Activated T-cell treated with anti-CD3 and anti-CD28 coated beads for 48 hours (primary cell): ENCODE measurements at regions not wholly inside any gene's neighbourhood (a gene's known extent, or its start where the extent isn't known, plus 50 kb on each side); places are given as distances from the start of the nearest gene placed in this dataset.
"Not testable (repeated sequence)": the region's sequence is repeated elsewhere in the genome, so short reads cannot be mapped to it uniquely, and the experiment has no call there.

Experiments used
- DNase-seq: peaks from one replicate; pipeline ENCODE4 v3.0.0-alpha.2; 2020; ENCODE audit warnings: low read depth

DNA sequence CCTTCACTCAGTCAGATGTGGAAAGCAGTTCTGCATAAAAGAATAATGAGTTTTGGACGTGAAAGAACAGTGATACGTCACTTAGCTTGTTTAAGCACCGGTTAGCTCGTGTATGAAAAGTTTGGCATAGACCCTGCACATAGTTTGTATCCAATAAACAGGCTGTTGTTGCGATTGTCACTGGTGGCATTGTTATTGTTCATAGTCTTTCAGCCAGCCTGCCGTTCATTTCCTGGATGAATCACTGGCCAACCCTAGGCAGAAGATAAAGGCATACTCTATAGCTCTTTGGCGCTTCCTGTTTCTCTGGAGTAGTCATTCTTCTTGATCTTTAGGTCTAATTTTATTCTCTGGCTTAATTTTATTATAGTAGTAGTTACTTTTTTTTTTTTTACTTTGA lies 57.8 kb upstream of the ANKRD30A start:
- DNase-seq: no peak

DNA sequence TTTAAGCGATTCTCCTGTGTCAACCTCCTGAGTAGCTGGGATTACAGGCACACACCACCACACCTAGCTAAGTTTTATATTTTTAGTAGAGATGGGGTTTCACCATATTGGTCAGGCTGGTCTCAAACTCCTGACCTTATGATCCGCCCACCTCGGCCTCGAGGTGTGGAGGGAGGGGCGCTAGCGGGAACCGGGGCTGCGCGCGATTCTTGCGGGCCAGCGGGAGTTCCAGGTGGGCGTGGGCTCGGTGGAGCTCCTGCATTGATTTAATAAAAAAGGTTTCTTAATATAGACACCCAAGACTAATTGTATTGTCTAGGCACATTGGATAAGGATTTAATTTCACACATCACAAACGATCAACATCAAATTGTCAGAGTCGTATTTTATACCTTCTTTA lies 63.1 kb upstream of the ANKRD30A start:
- not testable (repeated sequence) for DNase-seq

DNA sequence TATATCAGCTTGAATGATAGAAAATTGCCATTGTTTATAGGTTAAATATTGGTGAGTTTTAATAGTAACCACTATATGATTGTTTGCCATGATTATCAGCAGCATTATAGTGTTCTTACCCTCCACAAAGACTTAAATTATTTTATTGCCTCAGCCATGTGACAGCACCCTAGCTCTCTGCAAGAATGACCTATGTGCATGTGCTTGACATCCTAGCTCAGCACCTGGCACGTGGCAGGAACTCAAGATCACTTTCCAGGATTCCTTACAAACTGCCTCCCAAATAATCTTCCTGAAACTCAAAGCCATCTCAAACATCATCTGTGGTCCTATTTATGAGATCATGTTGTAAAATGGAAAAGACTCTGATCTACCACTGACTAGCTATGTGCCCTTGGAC lies 68.1 kb upstream of the ANKRD30A start:
- DNase-seq: no peak

DNA sequence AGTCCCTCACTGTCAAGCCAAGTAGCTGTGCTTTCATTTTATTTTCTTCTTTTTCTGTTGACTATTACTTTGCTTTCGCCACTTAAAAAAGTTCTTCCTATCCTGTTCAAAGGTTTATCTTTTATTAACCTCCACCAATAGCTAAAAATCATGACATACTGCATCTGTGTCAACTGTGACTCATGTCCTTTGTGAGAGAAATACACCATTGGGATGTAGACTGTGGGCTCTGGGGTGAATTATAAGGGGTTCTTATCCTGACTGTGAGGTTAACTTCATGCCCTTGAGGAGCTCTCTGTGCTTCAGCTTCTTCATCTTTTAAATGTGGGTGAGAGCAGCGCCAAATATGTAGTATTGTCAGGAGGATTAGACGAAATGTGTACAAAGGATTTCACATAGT lies 71.9 kb upstream of the ANKRD30A start:
- DNase-seq: no peak

DNA sequence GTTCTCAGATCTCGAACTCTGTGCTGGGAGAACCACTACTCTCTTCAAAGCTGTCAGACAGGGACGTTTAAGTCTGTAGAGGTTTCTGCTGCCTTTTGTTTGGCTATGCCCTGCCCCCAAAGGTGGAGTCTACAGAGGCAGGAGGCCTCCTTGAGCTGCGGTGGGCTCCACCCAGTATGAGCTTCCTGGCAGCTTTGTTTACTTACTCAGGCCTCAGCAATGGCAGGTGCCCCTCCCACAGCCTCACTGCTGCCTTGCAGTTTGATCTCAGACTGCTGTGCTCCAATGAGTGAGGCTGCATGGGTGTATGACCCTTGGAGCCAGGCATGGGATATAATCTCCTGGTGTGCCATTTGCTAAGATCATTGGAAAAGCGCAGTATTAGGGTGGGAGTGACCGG lies 75.4 kb upstream of the ANKRD30A start:
- not testable (repeated sequence) for DNase-seq

DNA sequence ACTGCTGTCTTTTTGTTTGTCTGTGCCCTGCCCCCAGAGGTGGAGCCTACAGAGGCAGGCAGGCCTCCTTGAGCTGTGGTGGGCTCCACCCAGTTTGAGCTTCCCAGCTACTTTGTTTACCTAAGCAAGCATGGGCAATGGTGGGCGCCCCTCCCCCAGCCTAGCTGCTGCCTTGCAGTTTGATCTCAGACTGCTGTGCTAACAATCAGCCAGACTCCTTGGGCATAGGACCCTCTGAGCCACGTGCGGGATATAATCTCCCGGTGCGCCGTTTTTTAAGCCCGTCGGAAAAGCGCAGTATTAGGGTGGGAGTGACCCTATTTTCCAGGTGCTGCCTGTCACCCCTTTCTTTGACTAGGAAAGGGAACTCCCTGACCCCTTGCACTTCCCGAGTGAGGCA lies 81.1 kb upstream of the ANKRD30A start:
- DNase-seq: not testable (repeated sequence)

DNA sequence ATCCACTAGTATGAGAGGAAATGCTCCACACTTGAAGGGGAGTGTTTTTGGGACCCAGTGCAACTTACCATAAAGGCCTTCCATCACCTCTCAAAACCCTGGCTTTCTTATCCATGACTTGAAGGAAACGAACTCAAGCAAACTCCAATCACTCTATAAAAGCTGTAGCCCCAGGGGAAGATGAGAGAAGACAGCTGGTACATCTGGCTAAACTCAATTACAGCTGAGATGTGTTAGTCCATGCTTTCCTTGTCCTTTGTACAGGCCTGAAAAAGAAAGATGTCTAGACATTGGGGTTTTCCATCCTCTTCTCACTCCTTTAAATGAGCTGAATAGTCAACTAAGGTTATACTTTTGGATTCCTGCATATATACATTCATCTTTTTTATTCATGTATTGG lies 89.5 kb upstream of the ANKRD30A start:
- no peak for DNase-seq

DNA sequence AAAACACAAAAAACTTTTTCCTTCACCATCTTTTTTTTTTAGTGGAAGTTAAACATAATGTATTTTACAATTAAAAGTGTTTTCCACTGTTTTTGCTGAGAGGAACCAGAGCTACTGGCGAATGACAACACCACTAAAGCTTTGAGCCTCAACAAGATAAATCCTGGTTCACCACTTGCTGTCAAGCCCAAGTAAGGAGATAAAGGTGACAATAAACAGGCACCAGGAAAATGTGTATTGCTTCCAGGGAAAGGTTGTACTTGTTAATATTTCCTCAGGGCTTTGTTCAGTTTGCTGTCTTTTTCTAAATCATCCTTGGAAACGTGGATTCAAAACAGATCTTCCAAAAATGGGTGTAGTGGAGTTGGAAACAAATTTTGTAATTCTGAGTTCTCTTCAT lies 109.9 kb upstream of the ANKRD30A start:
- DNase-seq: no peak

DNA sequence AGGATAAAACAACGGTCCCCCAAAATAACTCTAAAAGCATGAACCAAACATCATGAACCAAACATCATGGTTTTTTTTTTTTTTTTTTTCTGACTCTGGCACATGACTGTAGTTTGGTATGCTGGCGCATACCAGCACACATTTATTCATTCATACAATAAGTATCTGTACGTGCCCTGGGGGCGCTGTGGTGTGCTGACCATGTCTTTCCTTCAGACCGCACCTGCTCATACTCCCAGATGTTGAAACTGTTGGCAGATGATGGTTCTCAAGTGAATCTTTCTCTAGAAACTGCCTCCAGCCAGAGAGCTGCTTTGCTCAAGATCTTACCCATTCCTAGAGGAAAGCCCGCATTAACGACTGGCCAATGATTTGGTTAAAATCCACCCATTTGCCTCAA lies 114.7 kb upstream of the ANKRD30A start:
- no peak for DNase-seq

DNA sequence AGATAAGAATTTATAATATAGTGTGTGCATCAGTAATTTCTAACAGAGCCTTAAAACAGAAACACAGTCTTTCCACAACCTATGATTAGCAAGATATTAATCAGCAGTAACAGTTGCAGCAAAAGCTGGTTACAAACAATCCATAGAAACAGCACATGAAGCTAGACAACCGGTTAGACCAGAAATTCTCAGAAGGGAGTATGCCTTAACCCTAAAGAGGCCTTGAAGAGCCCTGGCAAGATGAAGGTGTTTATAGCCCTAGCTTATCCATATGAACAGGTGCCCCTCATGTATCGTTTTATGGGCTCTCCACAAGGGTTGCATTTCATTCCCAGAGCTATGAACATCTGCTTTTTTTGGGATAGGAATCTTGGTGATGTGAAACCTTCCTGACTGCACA lies 117.1 kb upstream of the ANKRD30A start:
- not testable (repeated sequence) for DNase-seq

DNA sequence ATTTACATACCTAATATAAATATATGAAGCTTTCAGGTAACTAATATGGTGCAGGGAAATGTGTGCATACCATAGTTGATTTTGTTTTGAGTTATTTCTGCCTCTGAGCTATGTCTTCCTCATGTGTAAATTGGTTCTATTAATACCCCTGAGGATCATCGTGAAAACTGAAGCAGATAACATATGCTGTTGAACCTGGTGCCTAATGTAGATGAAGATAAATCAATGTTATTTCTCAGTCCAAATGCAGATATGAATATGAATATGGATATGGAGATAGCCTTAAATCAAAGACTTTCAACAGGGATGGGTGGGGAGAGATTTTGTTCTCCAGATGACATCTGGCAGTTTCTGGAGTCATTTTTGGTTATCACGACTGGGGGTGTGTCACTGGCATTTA lies 122.3 kb upstream of the ANKRD30A start:
- DNase-seq: no peak

DNA sequence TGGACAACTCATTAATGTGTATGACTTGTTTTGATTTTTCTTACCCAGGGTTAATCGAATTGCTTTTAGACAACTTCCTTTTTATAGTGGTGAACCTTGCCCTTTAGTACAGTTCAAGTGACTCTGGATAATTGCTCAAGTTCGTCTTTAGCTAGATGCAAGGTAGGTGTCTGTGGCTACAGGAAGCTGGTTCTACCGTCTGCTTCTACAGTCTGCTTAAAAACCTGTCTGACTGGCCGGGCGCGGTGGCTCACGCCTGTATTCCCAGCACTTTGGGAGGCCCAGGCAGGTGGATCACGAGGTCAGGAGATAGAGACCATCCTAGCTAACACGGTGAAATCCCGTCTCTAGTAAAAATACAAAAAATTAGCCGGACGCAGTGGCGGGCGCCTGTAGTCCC lies 129.6 kb upstream of the ANKRD30A start:
- DNase-seq: not testable (repeated sequence)

DNA sequence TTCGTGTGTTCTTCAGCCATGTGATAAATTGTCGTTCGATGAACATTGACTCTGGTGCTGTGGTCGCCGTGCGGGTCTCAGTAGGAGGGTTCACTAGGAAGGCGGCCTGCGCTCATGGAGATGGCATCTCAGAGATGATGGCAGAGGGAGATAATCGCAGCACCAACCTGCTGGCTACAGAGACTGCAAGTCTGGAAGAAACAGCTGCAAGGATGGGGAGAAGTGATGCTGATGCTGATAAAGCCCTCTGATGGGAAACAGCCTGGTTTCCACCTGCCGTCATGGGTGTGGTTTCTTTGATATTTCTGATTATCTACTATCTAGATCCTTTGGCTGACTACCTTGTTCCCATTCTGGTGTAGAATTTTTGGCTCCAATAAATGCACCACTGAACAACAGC lies 130.5 kb upstream of the ANKRD30A start:
- no peak for DNase-seq

DNA sequence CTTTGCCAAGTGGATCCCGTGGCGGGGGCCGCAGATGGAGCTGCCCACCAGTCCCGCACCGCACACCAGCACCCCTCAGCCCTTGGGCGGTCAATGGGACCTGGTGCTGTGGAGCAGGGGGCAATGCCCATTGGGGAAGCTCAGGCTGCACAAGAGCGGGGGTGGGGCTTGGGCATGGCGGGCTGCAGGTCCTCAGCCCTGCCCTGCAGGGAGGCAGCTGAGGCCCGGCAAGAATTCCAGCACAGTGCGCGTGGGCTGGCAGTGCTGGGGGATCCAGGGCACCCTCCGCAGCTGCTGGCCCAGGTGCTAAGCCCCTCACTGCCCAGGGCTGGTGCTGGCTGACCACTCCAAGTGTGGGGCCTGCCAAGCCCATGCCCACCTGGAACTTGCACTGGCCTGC lies 136.2 kb upstream of the ANKRD30A start:
- DNase-seq: no peak

DNA sequence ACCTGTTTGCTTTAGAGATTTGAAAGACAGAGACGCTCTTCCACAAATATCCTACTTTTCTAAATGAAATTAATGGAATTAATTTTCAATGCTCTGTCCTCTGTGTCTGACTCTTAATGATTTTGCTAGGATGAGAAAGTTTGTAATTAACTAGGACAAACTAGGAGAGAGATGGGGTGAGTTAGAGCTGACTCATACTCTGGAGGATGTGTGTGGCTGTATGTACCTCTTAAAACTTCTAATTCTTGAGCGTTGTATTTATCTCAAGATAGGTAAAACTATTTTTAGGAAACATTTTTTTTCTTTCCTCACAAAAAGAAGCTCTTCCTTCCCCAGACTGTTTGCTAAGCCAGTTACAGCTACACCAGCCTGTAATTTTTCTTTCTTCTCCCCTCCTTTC lies 178.8 kb upstream of the ANKRD30A start:
- no peak for DNase-seq

DNA sequence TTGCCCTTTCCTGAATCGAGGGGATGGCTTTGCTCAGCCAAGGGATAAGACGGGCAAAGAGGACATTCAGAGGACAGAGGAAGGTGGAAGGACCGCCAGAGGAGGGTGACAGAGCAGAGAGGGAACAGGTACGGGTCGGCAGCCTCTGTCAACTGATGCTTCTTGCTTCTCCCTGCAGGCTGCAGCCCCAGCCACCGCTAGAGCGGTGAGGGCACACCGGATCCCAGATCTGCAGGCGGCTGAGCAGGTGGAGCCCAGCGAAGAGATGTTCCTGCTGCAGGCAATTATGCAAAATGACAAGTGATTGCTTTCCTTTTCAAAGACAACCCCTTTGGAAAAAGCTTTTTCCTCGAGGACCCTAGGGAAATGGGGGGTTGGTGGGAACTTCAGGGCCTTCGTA lies 181.9 kb upstream of the ANKRD30A start:
- no peak for DNase-seq

DNA sequence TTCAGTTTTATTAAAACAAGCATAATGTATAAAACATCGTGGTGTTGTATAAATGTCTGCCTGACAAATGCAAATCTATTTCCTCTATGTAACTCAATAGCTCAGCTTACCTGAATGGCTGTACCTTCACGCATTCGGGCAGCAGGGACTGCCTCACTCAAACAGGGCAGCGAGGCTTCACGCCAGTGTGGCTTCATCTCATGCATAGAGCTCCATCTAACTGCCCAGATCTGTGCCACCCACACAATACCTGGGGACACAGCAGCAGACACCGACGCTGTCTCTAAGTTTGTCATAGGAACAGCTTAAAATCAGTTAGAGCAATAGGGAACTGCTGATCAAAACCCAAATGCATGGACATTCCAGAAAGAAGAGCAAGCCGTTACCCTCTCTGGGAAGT lies 182.8 kb upstream of the ANKRD30A start:
- DNase-seq: no peak

DNA sequence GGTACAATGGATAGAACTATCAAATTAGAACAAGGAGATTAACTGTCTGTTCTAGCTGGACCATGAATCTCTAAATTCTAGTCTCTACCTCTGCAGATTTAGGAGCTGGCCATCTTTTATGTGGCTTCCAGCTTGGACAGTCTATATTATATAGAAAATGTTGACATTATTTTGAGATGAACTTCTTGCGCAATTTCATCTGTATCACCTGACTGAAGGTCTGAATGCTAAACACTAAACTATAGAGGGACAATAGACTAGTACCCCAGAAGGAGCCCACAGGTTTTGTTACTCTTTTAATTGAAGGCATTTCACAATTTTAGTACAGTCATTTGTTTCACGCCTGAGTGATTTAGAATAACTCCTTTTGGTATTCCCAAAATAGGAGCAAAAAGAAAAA lies 222.4 kb upstream of the ANKRD30A start:
- DNase-seq: no peak

DNA sequence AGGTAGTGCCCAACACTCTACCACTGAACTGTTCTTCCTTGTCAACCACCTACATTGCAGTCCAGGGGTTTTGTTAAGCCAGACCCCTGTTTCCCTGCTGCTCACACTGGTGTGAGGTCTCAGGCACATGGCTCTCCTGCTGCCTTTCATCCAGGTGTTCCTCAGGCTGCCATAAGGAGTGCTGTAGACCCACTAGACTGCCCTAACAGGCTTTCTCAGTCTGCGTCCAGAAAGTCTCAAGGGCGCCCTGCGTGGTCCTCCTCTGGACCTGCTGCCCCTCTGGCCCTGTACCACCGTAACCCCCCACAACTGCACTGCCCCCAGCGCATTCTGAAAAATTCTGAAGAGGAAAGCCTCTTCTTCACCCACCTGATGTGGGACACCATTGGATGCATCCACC lies 225.7 kb upstream of the ANKRD30A start:
- DNase-seq: no peak

DNA sequence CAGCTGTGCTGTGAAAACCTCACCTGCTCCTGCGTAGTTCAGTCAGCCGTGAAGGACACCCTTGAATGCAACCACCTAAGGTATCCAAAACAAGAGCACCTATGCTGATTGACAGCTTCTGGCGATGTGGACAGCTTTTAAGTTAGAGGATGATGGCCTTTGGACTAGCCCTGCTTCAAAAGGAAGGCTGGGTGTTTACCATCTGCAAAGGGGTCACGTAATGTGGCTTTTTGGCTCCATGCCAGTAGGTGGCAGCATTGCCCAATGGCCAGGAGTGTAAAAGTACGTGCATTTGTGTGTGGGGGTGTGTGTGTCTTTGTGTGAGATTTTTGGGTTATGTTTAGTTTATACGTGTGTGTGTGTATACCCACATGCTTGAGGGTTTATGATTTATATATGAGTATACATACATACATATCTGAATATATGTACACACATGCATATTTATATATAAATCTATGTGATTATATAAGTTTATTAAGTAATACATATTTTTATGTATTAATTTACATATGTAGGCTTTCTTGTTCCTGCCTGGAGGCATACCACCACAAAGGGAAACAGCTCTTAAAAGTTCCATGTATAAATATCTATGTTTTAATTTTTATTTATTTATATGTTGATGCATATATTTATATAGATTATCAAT lies 236.3 kb upstream of the ANKRD30A start:
- peak; percentile 43 for DNase-seq

DNA sequence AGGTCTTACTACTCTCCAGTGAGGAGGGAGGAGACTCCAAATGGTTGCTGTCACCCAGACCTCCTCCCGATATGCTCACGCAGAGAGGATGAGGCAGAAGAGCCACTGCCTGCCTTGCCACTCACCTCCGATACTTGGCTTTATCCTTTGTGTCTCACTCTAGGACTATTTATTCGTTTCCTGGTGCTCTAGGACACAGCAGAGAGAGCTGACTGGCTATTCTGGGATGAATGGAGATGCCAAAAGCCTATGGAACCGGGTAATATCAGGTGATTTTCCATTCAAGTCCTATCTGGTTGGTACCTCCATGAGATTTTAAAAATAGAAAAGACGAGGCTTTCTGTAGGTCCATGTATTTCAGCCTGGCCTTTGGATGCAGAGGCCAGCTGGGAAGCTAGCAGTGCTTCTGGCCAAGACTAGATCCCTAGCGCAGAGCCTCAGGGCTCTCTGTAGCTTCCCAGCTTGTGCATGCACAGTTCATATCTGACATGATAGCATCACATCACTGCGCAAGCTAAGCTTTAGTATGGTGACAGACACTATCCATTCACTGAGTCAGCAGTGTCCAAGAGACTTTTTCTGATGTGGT lies 239.0 kb upstream of the ANKRD30A start:
- DNase-seq: no peak

DNA sequence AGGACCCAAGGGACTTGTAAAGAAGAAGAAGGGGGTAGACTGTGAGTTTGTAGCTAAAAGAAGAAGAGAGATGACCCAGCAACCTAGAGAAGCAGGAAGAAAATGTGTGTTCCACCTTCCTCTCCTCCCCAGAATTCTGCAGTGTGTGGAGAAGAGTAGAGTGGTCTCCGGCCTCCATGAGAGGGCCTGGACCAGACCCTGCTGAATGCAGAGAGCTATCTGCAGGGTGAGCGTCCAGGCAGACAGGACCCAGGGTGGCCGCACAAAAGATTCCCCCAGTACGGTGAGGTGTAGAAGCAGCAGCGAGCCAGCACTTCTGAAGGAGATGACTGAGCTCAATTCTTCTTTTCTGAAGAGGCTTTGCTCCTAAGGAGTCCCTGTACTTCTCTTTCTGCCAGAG lies 239.7 kb upstream of the ANKRD30A start:
- no peak for DNase-seq

DNA sequence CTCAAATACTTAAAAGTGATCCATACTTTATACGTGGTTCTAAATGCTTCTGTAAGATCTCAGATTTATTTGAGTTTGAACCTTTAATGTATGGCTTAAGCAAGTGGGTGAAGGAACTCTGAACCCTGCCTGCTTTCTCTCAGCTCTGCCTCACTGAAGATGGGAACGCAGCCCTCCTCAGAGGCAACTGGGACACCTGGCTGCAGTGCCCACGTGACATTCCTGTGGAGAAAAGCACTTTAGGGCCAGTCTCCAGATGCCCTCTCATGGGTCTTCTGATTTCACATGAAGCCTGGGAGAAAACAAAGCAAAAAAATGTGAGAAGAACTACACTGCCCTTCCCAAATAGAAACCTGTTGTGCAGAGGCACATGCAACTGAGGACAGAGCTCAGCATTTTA lies 242.6 kb upstream of the ANKRD30A start:
- DNase-seq: no peak

DNA sequence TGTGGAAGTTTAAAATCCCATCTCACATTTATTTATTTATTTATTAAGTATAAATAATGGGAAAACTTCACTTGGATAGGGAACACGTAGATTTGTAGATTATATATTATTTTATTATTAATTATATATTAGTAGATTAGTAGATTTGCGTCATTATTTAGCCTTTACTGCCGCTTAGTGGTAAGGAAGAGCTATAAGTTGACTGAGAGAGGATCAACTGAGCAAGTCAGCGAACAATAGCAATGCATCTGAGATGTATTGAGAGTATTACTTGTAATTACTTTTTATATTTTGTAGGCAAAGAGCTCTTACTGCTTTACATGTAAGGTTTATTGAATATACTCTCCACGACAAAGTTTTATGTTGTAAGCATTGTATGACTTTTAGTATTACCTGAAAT lies 244.5 kb upstream of the ANKRD30A start:
- no peak for DNase-seq
